OCI-LY3 (cell line): ENCODE measurements at regions not wholly inside any gene's neighbourhood (a gene's known extent, or its start where the extent isn't known, plus 50 kb on each side); places are given as distances from the start of the nearest gene placed in this dataset.

Experiments used
- H2AFZ ChIP-seq: fragments of 200-600, 300-600 bp; shearing (Covaris generic); 2 replicates; pipeline ENCODE4 v1.6.0; 2014; ENCODE audit warnings: antibody characterized with exemption, low read depth, low read length
- H3K27ac ChIP-seq: fragments of 200-600, 300-600 bp; sonication (generic); 2 replicates; pipeline ENCODE4 v1.5.1; 2014; ENCODE audit warnings: mild to moderate bottlenecking, low read length, moderate library complexity, mixed read lengths
- H3K27me3 ChIP-seq: fragments of 200-600, 300-600 bp; sonication (generic); 2 replicates; pipeline ENCODE4 v1.6.1; 2014; ENCODE audit warnings: low read depth, low read length, mixed read lengths
- H3K36me3 ChIP-seq: fragments of 200-600, 300-600 bp; sonication (generic); replicated peaks from 2 replicates; pipeline ENCODE3; 2014; ENCODE audit warnings: low read depth, low read length, mixed read lengths
- H3K4me1 ChIP-seq: fragments of 300-600, 200-600 bp; sonication (generic); 2 replicates; pipeline ENCODE4 v1.6.1; 2014; ENCODE audit warnings: low read length, mixed read lengths
- H3K4me2 ChIP-seq: fragments of 200-600, 300-600 bp; sonication (generic); 2 replicates; pipeline ENCODE4 v1.6.1; 2014; ENCODE audit warnings: low read length, mixed read lengths
- H3K4me3 ChIP-seq: fragments of 300-600, 200-600 bp; sonication (generic); 2 replicates; pipeline ENCODE4 v1.5.1; 2014; ENCODE audit warnings: antibody characterized with exemption, mild to moderate bottlenecking, low read length, moderate library complexity
- H3K79me2 ChIP-seq: fragments of 300-600, 200-600 bp; shearing (Covaris generic); 2 replicates; pipeline ENCODE4 v1.6.1; 2014; ENCODE audit warnings: mild to moderate bottlenecking, low read length, mixed read lengths
- H3K9ac ChIP-seq: fragments of 300-600, 200-600 bp; shearing (Covaris generic); 2 replicates; pipeline ENCODE4 v1.6.0; 2014; ENCODE audit warnings: mild to moderate bottlenecking, low read length, moderate library complexity
- H3K9me3 ChIP-seq: fragments of 200-600, 300-600 bp; shearing (Covaris generic); 2 replicates; pipeline ENCODE4 v1.6.1; 2014; ENCODE audit warnings: low read length, mixed read lengths; ENCODE audit not compliant: insufficient read depth
- H4K20me1 ChIP-seq: fragments of 200-600, 300-600 bp; sonication (generic); 2 replicates; pipeline ENCODE4 v1.6.1; 2016; ENCODE audit warnings: low read length, mixed read lengths; ENCODE audit not compliant: insufficient read depth
- EZH2phosphoT487 ChIP-seq: fragments of 200-600 bp; shearing (Covaris generic); IDR thresholded peaks from 2 replicates; pipeline ENCODE4 v1.6.1; 2018; ENCODE audit warnings: antibody characterized with exemption, mixed run types, low read depth
- TF ChIP-seq, protein P1 (sequence below): fragments of 200-600, 300-600 bp; sonication (generic); IDR thresholded peaks from 2 replicates; pipeline ENCODE4 v1.5.1; 2014; ENCODE audit warnings: antibody characterized with exemption, low read length, low read depth

DNA sequence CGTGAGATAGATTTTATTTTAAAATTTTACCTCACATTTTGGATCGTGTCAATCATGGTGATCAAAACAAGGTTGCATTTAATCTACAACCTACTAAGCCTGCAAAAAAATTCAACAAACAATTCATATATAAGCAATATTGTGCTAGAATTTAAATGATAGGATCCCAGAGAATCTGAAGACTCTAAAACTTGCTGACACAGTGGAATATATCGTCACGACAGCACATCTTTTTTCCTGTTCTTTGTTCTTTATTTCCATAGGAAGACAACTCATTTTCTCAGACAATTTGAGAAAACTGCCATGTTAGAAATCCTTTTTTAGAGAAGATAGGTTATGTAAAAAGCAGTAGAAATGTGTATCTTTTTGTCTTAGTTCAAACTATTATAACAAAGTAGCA, 820.2 kb upstream of the CELF2 start:
- TF ChIP-seq, protein P1, sequence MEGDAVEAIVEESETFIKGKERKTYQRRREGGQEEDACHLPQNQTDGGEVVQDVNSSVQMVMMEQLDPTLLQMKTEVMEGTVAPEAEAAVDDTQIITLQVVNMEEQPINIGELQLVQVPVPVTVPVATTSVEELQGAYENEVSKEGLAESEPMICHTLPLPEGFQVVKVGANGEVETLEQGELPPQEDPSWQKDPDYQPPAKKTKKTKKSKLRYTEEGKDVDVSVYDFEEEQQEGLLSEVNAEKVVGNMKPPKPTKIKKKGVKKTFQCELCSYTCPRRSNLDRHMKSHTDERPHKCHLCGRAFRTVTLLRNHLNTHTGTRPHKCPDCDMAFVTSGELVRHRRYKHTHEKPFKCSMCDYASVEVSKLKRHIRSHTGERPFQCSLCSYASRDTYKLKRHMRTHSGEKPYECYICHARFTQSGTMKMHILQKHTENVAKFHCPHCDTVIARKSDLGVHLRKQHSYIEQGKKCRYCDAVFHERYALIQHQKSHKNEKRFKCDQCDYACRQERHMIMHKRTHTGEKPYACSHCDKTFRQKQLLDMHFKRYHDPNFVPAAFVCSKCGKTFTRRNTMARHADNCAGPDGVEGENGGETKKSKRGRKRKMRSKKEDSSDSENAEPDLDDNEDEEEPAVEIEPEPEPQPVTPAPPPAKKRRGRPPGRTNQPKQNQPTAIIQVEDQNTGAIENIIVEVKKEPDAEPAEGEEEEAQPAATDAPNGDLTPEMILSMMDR, result no peak
- H3K36me3 ChIP-seq, result no peaks in the 10 kb centered on the region
- no peaks in the 10 kb centered on the region for H4K20me1 ChIP-seq
- H2AFZ ChIP-seq, result no peak overlapping the region
- no peak overlapping the region for H3K4me2 ChIP-seq
- H3K9ac ChIP-seq, result no peak overlapping the region
- no peaks in the 10 kb centered on the region for H3K79me2 ChIP-seq
- H3K27me3 ChIP-seq, result no peaks in the 10 kb centered on the region
- H3K9me3 ChIP-seq, result no peaks in the 10 kb centered on the region
- H3K4me3 ChIP-seq, result no peak overlapping the region
- H3K4me1 ChIP-seq, result no peaks in the 10 kb centered on the region
- H3K27ac ChIP-seq, result no peak overlapping the region

DNA sequence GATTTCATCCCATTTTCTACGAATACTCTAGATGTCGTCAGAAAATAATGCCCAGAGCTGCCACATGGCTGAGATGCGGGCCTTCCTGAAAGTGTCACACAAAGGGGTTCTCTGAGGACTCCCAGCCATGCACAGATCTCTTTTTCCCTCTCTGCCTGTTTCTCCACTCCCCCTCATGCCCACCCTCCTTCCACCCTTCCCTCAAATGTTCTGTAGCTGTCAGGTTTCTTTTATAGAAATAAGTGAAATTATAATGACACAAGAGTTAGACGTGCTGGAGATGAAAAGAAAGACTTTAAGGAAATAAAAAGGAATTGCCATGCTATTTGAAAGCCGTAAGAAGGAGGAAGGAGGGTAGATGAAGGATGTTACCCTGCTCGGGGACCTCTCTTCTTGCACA, 819.3 kb upstream of the CELF2 start:
- no peak overlapping the region for H2AFZ ChIP-seq

DNA sequence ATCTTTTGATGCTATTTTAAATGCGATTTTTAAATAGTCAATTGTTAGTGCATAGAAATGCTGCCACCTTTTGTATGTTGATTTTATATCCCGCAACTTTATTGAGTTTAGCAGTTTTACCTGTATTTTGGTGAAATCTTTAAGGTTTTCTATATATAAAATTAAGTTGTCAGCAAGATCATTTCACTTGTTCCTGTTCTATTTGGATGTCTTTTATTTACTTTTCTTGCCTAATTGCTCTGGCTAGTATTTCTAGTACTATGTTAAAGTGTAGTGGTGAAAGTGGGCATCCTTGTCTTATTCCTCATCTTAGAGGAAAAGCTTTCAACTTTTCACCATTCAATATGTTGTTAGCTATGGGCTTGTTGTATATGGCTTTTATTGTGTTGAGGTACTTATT, 813.3 kb upstream of the CELF2 start:
- H3K27ac ChIP-seq, result no peak overlapping the region
- H3K9ac ChIP-seq, result no peak overlapping the region
- H3K36me3 ChIP-seq, result no peaks in the 10 kb centered on the region
- no peaks in the 10 kb centered on the region for H4K20me1 ChIP-seq
- no peaks in the 10 kb centered on the region for H3K4me1 ChIP-seq
- H3K79me2 ChIP-seq, result no peaks in the 10 kb centered on the region
- H3K27me3 ChIP-seq, result no peaks in the 10 kb centered on the region
- no peaks in the 10 kb centered on the region for H3K9me3 ChIP-seq
- TF ChIP-seq EZH2phosphoT487, result no peak
- TF ChIP-seq, protein P1, result no peak
- H3K4me2 ChIP-seq, result no peak overlapping the region
- no peak overlapping the region for H3K4me3 ChIP-seq
- no peak overlapping the region for H2AFZ ChIP-seq

More for the DNA sequence above, 819.3 kb upstream of the CELF2 start:
- no peak overlapping the region for H3K9ac ChIP-seq
- no peaks in the 10 kb centered on the region for H3K27me3 ChIP-seq
- no peak overlapping the region for H3K4me3 ChIP-seq
- H3K27ac ChIP-seq, result no peak overlapping the region
- no peaks in the 10 kb centered on the region for H3K4me1 ChIP-seq
- H3K9me3 ChIP-seq, result no peaks in the 10 kb centered on the region
- TF ChIP-seq, protein P1, result no peak
- TF ChIP-seq EZH2phosphoT487, result no peak
- no peaks in the 10 kb centered on the region for H3K79me2 ChIP-seq
- H3K36me3 ChIP-seq, result no peaks in the 10 kb centered on the region
- H3K4me2 ChIP-seq, result no peak overlapping the region
- no peaks in the 10 kb centered on the region for H4K20me1 ChIP-seq

DNA sequence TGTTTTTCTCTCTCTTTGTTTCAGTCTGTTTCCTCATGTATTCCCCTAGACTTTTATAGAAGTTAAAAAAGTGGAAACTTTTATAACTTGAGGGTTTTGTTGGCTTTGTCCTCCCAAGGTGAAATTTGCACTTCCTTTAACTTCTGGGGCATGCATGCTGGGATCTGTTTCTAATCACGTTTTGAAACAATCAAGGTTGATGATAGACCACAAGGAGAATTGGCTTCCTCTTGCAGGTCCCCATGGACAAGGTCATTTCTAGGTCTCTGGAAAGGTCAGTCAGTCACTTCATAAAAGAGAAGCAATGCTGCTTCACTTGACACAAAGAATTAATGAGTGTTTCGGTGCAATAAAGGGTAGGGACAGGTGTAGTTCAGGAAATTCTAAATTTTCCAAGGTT, 811.8 kb upstream of the CELF2 start:
- Histone ChIP-seq H3K27ac (no peak overlapping the region), H3K36me3 (no peaks in the 10 kb centered on the region), H2AFZ (no peak overlapping the region), H3K27me3 (no peaks in the 10 kb centered on the region), H3K79me2 (no peaks in the 10 kb centered on the region), H3K4me2 (no peak overlapping the region), H3K9ac (no peak overlapping the region), H3K4me3 (no peak overlapping the region), H4K20me1 (no peaks in the 10 kb centered on the region), H3K4me1 (no peaks in the 10 kb centered on the region), H3K9me3 (no peaks in the 10 kb centered on the region)
- TF ChIP-seq EZH2phosphoT487, result no peak
- TF ChIP-seq, protein P1, result no peak
